ENCODE measurements at regions not wholly inside any gene's neighbourhood (a gene's known extent, or its start where the extent isn't known, plus 50 kb on each side); places are given as distances from the start of the nearest gene placed in this dataset.

DNA sequence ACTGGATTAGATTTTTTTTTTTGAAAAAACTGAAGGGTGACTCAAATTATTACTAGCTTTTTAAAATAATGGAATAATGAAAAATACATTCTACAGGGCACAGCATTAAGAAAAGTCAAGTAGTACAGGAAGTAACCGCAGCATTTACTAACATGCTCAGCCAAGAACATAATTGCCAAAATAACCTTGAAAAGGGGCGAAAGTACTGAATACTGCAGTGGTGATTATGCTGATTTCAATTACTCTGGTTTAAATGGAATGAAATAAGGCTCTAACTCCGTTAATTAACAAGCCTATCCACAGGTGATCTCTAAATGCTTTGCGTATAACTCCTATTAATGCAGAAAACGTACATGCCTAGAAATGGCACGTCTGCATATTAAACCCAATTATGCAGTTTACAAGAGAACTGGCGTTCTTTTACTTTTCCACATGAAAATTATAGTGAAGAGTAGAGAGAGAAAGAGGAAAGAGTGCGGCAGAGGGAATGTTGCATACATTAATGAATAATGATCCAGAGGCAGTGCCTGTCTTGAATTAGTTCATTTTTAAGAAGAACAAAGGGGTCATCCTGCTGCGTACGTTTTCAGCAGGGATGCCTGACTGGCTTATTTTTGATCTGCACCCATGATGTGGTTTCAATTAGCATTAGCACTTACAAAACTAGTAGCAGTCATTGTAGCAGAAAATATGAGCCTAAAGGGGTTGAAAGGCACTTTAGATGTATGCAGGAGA, 612.4 kb downstream of the NYAP2 start:
- no peak for DNase-seq

DNA sequence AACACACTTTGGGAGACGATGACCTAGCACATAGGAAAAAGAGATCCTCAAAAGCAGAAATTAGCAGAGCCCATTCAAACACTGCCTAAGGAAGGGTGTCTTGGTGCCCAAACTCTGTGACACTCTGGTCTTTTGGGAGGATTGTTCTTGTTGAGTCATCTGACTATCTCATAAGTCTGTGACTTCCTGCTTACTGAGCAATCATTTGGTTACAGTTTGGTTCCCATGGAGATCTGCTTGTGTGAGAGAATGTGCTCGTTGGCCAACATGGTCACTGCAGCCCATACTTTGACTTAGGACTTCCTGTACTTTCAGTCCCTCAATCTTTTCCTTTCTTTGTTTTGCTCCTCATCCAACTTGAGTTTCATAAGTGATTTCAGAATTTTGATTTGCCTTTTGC, 602.9 kb downstream of the NYAP2 start:
- DNase-seq: no peak

GRCh38 chr2:226001716-226002115, 602.2 kb downstream of the NYAP2 start:
- DNase-seq: no peak

GRCh38 chr2:225999692-226000091, 600.2 kb downstream of the NYAP2 start:
- DNase-seq: no peak

GRCh38 chr2:225998653-225999052, 599.1 kb downstream of the NYAP2 start:
- DNase-seq: no peak

- DNase-seq: no peak
Measured at GRCh38 chr2:225998116-225998515, 598.6 kb downstream of the NYAP2 start.

GRCh38 chr2:225996462-225996828, 596.9 kb downstream of the NYAP2 start:
- no peak for DNase-seq

DNA sequence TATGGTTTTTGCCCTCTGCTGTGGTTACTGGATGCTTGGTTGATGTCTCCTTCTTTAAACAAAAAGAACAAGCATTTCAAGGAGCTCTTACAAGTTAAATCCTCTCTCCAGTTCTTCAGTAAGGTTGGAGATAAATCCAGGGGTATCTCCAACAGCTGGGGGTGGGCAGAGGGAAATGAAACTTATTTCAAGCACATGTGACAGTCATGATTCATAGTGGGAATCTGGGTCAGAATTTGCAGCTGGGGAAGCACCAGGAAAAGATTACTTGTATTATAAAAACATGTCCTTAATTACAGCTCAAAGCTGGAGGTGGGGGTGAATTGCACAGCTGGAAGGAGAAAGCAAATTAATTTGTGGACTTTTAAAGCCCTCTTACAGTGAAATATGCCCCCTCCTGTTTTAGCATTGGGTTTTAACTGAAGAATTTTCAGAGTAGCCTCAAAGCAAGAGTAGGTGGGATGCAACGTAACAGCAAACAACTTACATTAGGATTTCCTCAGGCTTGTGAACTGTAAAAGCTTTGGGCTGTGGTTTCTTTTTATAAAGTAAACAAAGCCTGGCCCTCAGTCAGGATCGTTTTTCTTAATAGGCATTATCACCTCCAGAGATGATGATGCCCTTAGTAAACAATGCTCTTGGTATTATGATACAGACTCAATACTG, 596.4 kb downstream of the NYAP2 start:
- no peak for DNase-seq

DNA sequence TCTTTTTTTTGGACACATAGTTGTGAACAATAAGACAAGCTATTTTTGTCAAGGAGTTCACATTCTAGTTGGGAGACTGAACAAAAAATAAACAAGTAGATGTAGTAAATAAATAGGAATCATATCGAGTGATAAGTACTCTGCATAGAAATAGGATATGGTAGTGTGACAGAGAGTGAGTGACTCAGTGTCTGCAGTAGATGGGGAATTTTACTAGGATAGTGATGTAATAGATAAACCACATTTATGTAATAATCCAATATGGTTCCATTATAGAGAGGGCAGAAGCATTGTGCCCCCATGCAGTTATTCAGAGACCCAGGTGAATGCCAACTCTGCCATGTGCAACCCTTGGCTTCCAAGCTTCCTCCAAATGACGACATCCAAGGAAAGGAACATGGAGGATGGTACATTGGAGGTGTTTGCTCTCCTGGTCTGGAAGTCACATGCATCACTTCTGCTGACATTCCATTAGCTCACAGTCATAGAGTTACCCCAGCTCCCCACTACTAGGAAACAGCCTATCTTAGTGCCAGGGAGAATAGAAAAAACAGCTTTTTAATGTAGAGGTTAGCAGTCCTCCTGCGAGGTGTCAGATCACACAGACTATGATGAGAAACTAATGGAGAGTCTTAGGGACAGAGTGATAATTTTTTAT, 595.4 kb downstream of the NYAP2 start:
- DNase-seq: no peak

DNA sequence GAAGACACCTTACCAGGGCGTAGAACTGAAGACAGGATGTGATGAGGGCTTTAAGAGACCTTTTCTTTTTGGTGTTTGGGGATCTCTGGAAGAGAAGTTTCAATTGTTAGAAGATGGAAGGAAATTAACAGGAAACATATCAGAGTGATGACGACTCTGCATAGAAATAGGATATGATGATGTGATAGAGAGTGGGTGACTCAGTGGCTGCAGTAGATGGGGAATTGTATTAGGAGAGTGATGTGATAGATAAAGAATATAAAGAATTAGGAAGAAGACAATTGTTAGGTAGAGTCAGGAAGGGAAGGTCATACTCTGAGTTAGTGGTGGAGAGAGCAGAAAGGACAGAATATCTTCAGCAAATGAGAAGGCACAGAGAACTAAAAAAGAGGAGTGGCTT, 593.9 kb downstream of the NYAP2 start:
- no peak for DNase-seq

DNA sequence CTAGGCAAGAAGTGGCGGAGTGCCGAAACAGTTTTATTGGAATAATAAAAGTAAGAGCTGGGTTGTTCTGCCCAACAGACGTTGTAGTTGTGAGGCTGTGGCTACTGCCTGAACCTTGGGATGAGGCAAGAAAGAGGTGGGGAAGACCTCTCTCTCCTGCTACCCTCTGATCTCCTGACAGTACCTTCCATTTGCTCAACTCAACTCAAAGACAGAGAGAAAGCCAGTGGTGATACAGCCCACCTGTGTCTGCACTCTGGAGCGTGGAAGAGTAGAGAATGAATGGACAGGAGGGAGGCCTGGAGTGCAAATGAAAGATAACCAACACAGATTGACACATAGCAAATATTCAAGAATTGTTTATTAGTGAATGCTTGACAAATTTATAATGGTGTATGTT, 590.3 kb downstream of the NYAP2 start:
- DNase-seq: no peak

DNA sequence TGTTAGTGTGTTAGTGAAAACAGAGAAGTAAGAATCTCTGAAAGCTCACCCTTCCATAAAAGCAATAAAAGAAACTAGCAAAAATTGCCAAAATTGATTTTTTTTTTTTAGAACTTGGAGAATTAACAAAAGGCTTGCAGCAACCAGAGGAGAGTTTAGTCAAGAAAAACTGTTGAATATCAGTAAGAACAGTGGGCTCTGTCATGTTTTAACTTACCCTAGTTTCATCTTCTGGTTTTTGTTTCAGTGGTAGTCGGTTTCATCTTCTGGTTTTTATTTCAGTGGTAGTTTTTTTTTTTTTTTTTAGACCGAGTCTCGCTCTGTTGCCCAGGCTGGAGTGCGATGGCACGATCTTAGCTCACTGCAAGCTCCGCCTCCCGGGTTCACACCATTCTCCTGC, 580.9 kb downstream of the NYAP2 start:
- DNase-seq: no peak

DNA sequence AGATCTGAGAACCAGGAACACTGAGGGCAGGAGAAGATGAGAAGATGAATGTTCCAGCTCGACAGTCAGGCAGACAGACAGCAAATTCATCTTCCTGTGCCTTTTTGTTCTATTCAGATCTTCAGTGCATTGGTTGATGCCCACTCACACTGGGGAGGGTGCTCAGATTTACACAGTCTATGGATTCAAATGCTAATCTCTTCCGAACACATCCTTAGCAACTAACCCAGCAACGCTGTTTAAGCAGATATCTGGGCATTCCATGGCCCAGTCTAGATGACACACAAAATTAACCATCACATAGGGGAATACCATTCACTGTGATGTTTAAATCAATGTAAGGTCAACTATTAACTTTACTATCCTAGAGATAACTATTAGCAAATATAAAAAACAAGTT, 571.9 kb downstream of the NYAP2 start:
- DNase-seq: no peak

GRCh38 chr2:225948903-225949302, 549.4 kb downstream of the NYAP2 start:
- no peak for DNase-seq

DNA sequence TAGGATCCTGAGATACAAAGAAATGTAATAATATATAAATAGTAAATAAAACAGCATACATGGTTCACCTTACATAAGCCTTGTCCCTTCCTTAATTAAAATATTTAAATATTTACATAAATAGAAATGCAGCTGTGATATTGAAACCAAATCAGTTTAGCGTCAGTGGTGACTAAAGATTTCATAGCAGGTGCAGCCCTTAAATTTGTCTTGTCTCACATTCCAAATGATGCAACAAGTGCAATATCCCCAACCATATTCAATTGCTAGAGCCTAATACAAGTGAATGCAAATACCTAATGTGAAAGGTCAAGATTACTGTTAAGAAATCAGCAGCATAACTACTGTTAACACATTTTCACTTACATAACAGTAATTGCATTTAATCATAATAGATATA, 539.5 kb downstream of the NYAP2 start:
- DNase-seq: no peak

DNA sequence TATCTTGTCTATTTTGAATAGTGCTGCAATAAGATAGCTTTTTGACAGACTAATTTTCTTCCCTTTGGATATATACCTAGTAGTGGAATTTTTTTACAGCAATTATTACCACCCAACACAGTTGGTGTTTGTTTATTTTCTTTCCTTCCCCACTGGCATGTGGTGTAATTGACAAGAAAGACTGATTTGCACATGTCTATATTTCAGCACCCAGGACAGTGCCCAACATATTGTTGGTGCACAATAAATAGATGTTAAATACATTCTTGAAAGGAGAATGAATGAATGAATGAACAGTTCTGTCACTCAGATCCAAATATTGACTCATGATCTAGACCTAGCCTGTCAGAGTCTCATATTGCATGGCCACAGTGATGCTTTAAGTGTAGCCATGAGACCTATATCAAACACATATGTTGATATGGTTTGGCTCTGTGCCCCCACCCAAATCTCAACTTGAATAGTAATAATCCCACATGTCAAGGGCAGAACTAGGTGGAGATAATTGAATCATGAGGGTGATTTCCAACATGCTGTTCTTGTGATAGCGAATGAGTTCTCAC, 538.2 kb downstream of the NYAP2 start:
- no peak for DNase-seq

- no peak for DNase-seq
Measured at GRCh38 chr2:225932811-225933413, 533.4 kb downstream of the NYAP2 start.

- DNase-seq: no peak
Measured at GRCh38 chr2:225930687-225931086, 531.2 kb downstream of the NYAP2 start.

DNA sequence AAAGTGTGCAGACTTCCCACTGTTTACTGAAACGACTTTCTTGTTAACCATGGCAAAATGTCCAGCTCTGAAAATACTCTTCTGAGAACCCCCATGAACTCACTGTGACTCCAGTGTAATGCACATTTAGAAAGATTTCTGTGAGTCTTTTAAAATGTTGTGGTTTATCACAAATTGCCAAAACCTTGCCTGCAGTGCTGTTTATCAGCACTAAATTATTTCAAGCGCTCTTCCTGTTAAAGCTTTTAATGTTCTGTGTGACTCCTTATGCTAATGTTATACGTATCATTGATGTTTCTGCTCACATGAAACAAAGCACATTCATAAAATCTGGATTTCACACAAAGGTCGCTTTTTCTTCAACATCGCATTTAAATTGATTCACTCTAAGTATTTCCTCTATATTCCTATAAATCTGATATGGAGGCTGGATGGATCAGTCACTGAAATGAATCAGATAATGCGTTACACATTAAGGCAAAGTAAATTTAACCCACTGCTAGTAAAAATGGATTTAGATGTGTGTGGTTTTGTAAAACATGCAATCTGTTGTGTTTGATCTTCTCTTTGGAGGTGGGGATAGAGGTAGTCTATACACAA, 521.2 kb downstream of the NYAP2 start:
- DNase-seq: no peak

DNA sequence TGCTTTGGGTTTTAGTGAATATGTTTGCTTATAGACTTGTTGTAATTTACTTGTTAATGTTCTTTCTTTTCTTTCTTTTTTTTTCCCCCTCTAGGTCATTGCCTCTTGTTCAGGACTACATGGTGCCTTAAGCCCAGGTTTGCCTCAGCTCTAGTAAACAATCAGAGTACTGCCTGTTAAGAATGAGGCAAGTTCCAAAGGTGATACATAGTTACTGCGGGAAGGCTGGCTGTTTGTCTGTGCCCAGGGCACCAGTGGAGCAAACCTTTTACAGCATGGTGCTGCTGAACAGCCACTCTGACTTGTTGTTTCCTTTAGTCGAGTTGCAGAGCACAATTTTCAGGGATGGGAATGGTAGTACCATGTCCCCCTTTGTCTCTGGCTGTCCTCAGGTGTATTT, 517.2 kb downstream of the NYAP2 start:
- DNase-seq: no peak

GRCh38 chr2:225911019-225911418, 511.5 kb downstream of the NYAP2 start:
- DNase-seq: no peak

DNA sequence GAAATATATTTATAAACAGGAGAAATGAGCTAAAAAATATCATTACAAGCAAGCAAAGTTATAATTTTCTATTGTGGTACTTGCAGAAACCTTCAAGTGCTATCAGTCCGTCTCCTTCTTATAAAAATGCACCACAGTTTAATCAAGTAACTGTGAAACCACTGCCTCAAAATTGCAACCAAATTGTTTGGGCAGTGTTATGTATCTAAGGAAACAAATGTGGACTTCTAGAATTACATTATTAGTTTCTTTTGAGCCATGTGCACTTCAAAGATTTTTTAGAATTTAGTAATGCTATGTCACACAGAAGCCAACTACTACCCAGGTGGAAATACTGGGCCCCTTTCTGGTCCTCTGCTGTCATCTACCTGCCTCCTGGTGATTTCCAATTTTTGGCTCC, 495.6 kb downstream of the NYAP2 start:
- DNase-seq: no peak
